ENCODE measurements at regions not wholly inside any gene's neighbourhood (a gene's known extent, or its start where the extent isn't known, plus 50 kb on each side); places are given as distances from the start of the nearest gene placed in this dataset.

DNA sequence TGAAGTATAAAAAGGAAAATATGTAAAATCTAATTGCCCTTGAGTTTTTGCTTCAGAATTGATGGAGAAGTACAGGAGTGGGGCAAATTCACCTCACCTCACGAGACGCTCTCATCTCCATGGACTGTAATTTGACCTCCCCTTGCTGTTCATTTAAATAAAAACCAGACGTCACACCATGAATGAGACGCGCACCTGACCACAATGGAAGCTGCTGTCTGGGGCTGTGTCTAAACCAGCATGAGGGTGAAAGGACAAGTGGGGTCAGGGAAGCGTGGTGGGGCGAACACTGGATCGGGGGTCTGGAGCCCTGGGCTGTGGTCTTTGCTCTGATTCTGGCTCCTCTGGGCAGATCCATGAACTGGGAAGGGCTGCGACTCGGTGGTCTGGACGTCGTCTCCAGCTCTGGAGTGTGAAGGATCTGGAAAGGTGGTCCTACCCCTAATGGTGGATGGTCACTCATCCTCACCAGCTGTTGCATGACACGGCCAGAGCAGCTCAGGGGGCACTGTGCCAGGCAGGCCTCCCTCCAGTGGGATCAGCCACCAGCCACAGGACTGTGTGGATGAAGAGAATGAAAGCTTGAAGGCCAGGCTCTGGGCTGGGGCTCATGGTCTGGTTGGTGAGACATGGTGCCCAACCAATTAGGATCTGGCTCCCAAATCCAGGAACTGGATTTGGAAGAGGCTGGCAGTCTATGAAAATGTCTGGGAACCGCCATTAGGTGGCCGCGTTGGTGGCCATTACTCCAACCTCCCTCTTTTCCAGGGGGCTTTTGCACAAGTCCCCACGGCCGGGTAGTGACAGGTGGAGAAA, 728.6 kb downstream of the PTPRU start:
- no peak for DNase-seq (ENCODE audit: low read depth)

GRCh38 chr1:29963946-29964345, 727.6 kb downstream of the PTPRU start:
- no peak for DNase-seq (ENCODE audit: low read depth)

DNA sequence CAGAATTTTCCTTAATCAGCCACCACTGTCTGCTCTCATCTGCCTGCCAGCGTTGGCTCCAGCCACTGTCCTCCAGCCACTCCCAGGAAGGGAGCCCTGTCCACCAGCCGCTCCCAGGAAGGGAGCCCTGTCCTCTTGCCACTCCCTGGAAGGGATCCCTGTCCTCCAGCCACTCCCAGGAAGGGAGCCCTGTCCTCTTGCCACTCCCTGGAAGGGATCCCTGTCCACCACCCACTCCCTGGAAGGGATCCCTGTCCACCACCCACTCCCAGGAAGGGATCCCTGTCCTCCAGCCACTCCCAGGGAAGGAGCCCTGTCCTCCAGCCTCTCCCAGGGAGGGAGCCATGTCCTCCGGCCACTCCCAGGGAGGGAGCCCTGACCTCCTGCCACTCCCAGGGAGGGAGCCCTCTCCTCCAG, 726.5 kb downstream of the PTPRU start:
- DNase-seq (ENCODE audit: low read depth), result no peak

DNA sequence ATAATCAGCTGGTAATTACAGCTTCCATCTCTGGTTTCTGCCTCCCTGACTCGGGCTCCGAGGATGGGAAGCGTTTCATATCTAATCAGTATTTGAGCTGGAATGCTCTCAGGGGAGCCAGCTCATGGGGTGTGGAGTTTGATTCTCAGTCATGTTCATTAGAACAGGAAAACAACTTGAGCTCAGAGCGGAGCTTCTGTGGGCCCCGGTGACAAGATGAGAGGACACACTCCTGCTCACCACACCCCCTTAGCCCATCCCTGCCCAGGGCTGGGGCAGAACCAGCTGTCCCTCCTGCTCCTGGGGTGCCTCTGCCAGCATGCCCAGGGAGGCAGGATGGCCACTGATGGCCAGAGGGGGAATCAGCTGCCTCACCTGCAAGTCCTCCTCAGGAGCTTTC, 726.0 kb downstream of the PTPRU start:
- no peak for DNase-seq (ENCODE audit: low read depth)

DNA sequence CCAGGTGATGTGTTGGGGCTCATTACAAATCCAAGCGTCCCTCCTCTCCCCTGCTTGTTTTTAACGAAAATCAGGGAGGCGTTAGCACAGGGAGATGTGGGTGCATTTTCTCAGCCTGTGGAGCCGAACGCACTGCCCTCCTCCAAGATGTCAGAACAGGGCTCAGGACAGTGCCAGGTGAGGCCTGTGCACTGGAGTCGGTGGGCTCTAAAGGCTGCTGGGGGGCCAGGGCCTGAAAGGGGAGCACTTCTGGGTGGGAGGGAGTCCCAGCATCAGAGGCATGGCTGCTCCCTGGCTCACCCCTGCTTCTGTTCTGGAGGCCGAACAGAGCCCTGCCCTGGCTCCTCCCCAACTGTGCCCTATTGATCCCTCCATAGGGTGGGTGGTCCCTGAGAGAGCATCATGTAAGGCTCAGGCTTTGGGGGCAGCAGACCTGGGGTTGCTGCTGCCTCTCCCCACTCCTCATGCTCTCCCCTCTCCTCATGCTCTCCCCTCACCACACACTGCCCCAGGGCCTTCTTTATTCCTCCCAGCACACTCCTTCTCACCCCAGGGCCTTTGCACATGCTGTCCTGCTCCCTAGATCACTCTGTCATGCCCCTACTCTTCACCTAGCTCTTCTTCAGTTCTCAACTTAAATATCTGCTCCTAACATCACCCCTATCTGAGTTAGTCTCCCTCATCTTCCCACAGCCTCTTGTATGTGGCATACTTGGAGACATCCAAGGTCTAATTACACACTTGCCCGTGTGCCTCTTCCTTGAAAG, 725.2 kb downstream of the PTPRU start:
- DNase-seq (ENCODE audit: low read depth), result no peak

GRCh38 chr1:29960876-29961275, 724.6 kb downstream of the PTPRU start:
- no peak for DNase-seq (ENCODE audit: low read depth)

DNA sequence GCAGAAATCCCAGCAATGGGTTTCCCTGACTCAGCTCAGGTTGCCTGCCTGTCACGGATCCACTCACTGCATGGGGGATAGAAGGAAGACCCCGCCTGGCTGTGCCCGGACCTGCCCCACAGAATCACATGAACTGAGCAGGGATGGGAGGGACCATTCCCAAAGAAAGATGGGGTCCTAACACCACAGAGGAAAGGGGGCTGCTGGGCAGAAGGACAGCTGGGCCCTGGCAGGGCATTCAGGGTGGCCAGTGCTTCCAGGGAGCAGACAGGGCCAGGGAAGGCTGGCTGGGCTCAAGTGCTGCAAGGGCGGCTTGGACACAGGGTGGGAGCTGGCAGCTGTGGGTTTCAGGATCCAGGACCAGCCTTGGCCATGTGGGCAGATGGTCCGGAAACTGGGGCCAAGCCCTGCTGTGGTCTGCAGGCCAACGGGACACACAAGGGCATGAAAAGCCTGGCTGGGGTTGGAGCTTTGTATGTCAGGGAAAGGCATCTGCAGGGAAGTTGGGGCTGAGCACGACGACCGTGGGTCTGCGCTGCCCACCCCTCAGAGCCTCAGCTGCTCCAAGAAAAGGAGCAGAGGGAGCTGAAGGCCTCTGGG, 723.9 kb downstream of the PTPRU start:
- no peak for DNase-seq (ENCODE audit: low read depth)

- DNase-seq (ENCODE audit: low read depth), result no peak
These were observed 723.0 kb downstream of the PTPRU start for GRCh38 chr1:29959356-29959755.

DNA sequence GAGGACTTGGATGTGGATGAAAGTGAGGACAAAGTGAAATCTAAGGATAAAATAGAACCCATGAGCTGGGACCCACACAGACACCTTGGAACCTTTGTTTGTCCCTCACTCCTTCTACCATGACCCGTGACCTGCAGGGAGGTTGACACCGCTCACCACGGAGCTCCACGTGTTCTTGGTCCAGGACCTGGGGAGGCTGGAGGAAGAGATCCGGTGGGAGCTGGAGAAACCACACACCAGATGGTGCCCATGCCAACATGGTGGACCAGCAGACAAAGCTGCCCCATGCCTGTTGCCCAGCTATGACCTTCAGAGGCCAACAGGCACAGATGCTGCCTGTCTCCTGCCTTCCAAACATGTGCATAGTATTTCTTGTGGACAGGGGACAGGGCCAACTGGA, 721.9 kb downstream of the PTPRU start:
- DNase-seq (ENCODE audit: low read depth), result no peak

DNA sequence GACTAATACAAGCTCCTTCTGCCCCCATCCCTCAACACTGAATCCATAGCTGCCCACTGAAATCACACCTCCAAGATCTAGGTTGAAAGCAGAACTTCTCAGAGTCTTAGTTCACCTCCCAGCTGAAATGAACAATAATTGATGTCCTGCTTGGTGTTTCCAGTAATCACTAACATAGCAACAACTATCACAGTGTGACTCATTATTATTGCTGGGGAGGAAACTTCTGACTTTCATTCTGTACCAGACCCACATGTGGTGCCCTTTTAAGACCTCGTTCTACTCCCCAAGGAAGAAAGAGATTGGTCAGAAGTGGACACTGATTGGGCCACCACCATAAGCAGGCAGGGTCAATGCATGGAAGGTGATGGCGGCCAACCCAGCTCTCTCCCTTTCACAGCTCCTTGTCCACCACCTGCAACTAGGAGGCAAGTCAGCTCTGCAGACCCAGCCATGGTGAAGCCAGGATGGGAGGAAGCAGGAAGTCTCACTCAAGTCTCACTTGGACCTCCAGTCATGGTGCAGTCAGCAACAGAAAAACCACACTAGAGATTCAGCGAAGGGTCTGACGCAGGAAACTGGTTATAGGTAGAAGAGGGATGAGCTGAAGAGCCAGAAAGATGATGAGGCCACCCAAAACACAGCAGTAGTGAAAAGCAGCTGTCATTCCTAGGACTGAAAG, 720.2 kb downstream of the PTPRU start:
- DNase-seq (ENCODE audit: low read depth), result no peak

GRCh38 chr1:29954591-29954990, 718.3 kb downstream of the PTPRU start:
- no peak for DNase-seq (ENCODE audit: low read depth)

DNA sequence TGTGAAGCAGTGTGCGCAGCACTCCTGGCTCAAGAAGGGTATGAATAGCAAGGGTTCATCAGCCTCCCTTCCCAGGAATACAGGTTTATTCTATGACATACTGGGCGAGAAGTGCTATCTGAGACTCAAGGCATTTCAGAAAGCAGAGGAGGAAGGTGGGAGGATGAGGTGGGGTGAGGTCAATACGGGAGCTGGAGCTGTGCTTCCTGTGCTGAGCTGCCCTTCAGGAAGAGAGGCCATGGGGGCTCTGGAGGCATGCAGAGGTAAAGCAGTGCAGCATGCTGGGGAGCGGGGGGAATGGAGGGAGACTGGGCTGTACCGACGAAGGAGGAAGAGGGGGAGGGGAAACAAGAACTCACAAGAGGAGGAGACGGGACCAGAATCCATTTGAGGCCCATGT, 717.6 kb downstream of the PTPRU start:
- DNase-seq (ENCODE audit: low read depth), result no peak

DNA sequence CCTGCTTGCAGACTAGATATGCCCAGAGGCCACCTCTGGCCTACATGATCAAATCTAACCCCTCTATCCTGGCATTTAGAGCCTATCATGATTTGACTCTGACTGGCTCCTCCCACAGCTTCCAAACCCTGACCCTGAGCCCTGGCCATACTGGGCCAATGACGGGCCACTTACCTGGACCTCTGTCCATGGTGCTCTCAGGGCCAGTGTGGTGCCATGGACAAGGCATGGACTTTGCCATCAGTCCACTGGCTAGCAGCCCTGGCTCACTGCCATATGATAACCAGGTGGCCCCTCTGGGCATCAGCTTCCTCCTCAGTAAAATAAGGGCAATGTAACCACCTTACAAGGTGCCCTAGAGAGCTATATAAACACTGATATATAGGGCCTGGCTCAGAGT, 713.4 kb downstream of the PTPRU start:
- no peak for DNase-seq (ENCODE audit: low read depth)

GRCh38 chr1:29948581-29948980, 712.3 kb downstream of the PTPRU start:
- DNase-seq (ENCODE audit: low read depth), result no peak

GRCh38 chr1:29946057-29946456, 709.7 kb downstream of the PTPRU start:
- no peak for DNase-seq (ENCODE audit: low read depth)

- no peak for DNase-seq (ENCODE audit: low read depth)
These were observed 709.1 kb downstream of the PTPRU start for GRCh38 chr1:29945426-29945825.

DNA sequence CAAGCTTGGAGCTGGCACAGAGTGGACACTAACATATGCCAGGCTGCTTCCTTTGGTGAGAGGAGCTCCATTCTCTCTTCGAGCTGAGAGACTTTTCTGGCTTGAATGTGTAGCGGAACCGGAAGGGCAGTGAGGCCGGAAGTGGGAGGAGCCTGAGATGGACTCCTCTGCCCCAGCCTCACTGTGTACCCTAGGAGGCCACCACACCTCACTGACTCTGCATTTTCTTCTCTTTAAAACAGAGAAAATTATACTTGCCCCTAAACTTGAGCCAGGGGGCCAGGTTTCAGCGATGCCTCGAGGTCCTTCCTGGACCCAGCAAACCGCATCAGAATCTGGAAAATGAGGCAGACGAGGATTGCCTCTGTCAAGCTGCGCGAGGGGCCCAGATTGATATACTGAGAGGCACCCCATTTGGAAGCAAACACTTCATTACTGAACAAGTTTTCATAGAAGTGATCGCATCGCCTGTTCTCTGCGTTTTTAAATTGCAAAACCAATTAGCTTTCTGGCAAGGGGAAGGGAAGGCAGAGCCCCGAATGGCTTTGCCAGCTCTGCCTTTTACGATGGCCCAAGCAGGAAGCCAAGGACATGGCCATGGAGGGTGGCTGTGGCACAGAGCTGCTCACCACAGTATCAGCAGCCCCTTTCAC, 708.1 kb downstream of the PTPRU start:
- DNase-seq (ENCODE audit: low read depth), result no peak

DNA sequence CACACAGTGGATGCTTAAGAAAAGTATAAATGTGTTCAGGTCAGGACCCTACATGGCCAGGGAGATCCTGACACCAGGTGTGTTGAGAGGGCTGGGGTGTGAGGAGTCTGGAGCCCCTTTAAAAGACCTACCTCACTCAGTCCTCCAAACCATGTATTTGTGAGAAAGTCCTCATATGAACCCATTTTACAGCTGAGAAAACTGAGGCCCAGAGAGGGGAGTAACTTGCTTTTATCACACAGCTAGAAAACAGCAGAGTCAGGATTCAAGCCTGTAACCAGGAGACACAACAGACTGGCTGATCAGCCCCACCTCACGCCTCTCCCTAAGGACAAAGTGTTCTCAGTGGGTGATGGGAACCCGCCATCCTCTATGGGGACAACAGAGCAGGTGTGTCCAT, 706.7 kb downstream of the PTPRU start:
- no peak for DNase-seq (ENCODE audit: low read depth)

DNA sequence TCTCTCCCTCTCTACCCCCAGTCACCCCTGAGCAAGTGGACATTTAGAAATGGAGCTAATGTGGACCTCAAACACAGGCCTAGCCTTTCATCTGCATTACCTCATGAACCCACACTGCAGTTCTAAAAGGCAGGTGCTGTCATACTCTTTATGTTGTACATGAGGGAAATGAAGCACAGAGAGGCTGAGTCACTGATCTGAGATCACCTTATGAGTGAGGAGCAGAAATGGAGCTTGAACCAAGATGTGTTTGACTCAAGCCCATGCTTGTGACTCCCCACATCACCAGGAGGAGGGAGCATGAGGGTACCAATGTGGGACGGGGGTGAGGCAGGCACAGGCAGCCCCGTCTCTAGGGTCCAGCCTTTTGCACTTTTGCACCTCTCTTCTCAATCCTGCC, 702.8 kb downstream of the PTPRU start:
- DNase-seq (ENCODE audit: low read depth), result no peak

GRCh38 chr1:29937356-29937755, 701.0 kb downstream of the PTPRU start:
- DNase-seq (ENCODE audit: low read depth), result no peak

DNA sequence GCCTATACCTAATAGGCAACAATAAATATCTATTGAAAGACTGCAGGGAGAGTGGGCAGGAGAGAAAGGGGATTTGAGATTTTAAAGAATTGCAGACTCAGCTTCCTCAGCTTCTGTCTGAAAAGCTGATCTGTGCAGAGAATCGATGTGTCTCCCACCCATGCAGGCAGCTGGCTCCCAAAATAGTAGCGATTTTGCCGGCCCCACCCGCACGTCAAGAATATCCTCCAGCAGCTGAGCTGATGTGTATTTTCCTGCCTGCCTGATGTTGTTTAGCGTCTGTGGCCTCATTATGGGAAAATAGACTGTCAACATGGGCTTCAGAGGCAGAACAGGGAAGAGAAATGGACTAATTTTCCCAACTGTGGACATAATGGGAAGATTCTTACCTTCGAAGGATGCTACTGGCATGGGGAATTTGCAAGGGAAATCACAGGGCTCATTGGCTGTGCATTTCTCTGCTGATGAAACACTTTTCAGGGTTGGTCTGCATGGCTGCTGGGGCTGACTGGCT, 699.8 kb downstream of the PTPRU start:
- DNase-seq (ENCODE audit: low read depth), result no peak

DNA sequence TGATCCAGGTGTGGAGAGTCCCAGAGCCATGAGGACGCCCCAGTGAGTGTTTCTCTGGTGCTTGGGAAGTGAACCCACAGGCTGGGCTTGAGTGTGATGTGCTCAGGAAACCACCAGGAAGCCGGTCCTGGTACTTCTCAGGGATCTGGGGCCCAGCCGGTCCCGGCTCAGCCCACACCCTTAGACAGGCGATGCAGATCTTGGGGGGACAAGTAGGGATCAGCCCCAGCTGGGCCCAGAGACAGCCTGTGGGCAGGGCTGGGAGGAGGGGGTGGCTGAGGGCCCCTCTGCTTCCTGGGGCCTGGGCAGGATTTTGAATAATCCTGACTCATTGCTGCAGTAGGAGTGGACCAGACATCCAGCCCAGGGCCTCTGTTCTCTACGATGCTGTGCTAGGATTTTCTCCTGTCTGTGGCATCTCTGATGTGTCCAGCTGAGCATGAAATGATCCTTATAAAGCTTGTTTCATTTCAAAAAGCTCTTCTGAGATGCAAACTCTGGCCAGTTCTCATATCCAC, 698.0 kb downstream of the PTPRU start:
- no peak for DNase-seq (ENCODE audit: low read depth)
